H1 (cell line): ENCODE measurements at regions not wholly inside any gene's neighbourhood (a gene's known extent, or its start where the extent isn't known, plus 50 kb on each side); places are given as distances from the start of the nearest gene placed in this dataset.

Experiments
- CTCF ChIA-PET: fragments of 300-600 bp; sonication (Branson Sonifier 250); formaldehyde crosslinking; loops from one replicate; lab custom pipeline; 2021; ENCODE audit not compliant: partially characterized antibody; lab: Charles Lee
- POLR2A ChIA-PET: fragments of 300-600 bp; sonication (Branson Sonifier 250); formaldehyde crosslinking; loops from one replicate; lab custom pipeline; 2021; ENCODE audit warnings: inconsistent platforms; ENCODE audit not compliant: partially characterized antibody; lab: Charles Lee
- DNase-seq, 2 experiments: peaks; one replicate each; pipeline versions ENCODE4 v3.0.0 to v3.0.0-alpha.2; 2010 to 2022; ENCODE audit warnings: low spot score in 2 of 2, low read depth in 1 of 2, mixed read lengths in 1 of 2
- FAIRE-seq: peaks from 2 replicates; lab custom pipeline; 2011; peaks lifted over from hg19 to GRCh38; lab: Jason Lieb, UNC
- H2AFZ ChIP-seq: 2 replicates; pipeline ENCODE4 v1.8.1; 2012; ENCODE audit warnings: low read length, inconsistent platforms
- H2AK5ac ChIP-seq: 2 replicates; pipeline ENCODE4 v1.6.1; 2013; ENCODE audit warnings: low read depth, low read length
- H2BK120ac ChIP-seq: replicated peaks from 2 replicates; pipeline ENCODE3; 2013; ENCODE audit warnings: low read depth, low read length, inconsistent platforms
- H2BK12ac ChIP-seq: 2 replicates; pipeline ENCODE4 v1.6.1; 2013; ENCODE audit warnings: low read depth, low read length
- H2BK15ac ChIP-seq: 2 replicates; pipeline ENCODE4 v1.6.1; 2013; ENCODE audit warnings: low read length
- H2BK20ac ChIP-seq: 2 replicates; pipeline ENCODE4 v1.6.1; 2013; ENCODE audit warnings: low read length
- H2BK5ac ChIP-seq: 2 replicates; pipeline ENCODE4 v1.6.1; 2013; ENCODE audit warnings: low read depth, low read length
- H3K14ac ChIP-seq: 2 replicates; pipeline ENCODE4 v1.6.1; 2013; ENCODE audit warnings: inconsistent platforms; ENCODE audit not compliant: insufficient read length
- H3K18ac ChIP-seq: 2 replicates; pipeline ENCODE4 v1.6.1; 2013; ENCODE audit warnings: low read length; ENCODE audit errors: extremely low read depth
- H3K23ac ChIP-seq: 2 replicates; pipeline ENCODE4 v1.6.1; 2013; ENCODE audit warnings: inconsistent platforms; ENCODE audit not compliant: insufficient read length
- H3K23me2 ChIP-seq: 2 replicates; pipeline ENCODE4 v1.6.1; 2013; ENCODE audit warnings: low read depth, low read length
- H3K27ac ChIP-seq: 2 replicates; pipeline ENCODE4 v1.6.1; 2011; ENCODE audit warnings: low read depth, low read length, inconsistent platforms
- H3K27me3 ChIP-seq, 4 experiments: replicated peaks in 1 of 4; 1 replicate in 1 of 4; 2 replicates in 3 of 4; pipeline versions ENCODE4 v1.6.1 to v1.8.1; 2011 to 2013; ENCODE audit warnings: low read length in 3 of 4, mild to moderate bottlenecking in 3 of 4, inconsistent platforms in 2 of 4, mixed read lengths in 2 of 4, moderate library complexity in 1 of 4; ENCODE audit not compliant: control insufficient read depth in 3 of 4, insufficient read depth in 3 of 4; ENCODE audit errors: extremely low read depth in 1 of 4
- H3K36me3 ChIP-seq, 4 experiments: 2 replicates each; pipeline versions ENCODE4 v1.6.1 to v1.8.1; 2011 to 2013; ENCODE audit warnings: mild to moderate bottlenecking in 4 of 4, low read length in 3 of 4, moderate library complexity in 2 of 4, control low read depth in 1 of 4, inconsistent platforms in 1 of 4; ENCODE audit not compliant: insufficient read depth in 4 of 4, control insufficient read depth in 2 of 4
- H3K4ac ChIP-seq: replicated peaks from 2 replicates; pipeline ENCODE3; 2013; ENCODE audit warnings: low read length, low read depth, mixed read lengths, inconsistent platforms; ENCODE audit not compliant: insufficient read length
- H3K4me1 ChIP-seq, 4 experiments: replicated peaks in 1 of 4; 1 replicate in 1 of 4; 2 replicates in 3 of 4; pipeline versions ENCODE4 v1.6.1 to v1.8.1; 2011 to 2013; ENCODE audit warnings: low read length in 3 of 4, inconsistent platforms in 2 of 4, mixed read lengths in 1 of 4; ENCODE audit not compliant: insufficient read depth in 4 of 4, control insufficient read depth in 3 of 4
- H3K4me2 ChIP-seq, 2 experiments: 2 replicates each; pipeline versions ENCODE4 v1.6.1 to v1.8.1; 2011 to 2013; ENCODE audit warnings: low read depth in 2 of 2, low read length in 2 of 2, control low read depth in 1 of 2, inconsistent platforms in 1 of 2, mild to moderate bottlenecking in 1 of 2; ENCODE audit not compliant: insufficient read depth in 1 of 2
- H3K4me3 ChIP-seq, 4 experiments: fragments of 200-600, 300-600 bp in 1 of 4; sonication (generic), shearing (Covaris generic), sonication (Bioruptor Twin) in 1 of 4; 2 replicates each; pipeline versions ENCODE4 v1.5.1 to v1.8.1; 2011 to 2016; ENCODE audit warnings: low read length in 4 of 4, low read depth in 3 of 4, control low read depth in 2 of 4, inconsistent platforms in 2 of 4, mild to moderate bottlenecking in 2 of 4, mixed read lengths in 1 of 4, moderate library complexity in 1 of 4; ENCODE audit not compliant: insufficient read depth in 2 of 4; ENCODE audit errors: extremely low read depth in 1 of 4
- H3K56ac ChIP-seq: replicated peaks from 2 replicates; pipeline ENCODE3; 2013; ENCODE audit warnings: low read depth, mild to moderate bottlenecking, mixed read lengths, low read length, inconsistent platforms; ENCODE audit not compliant: insufficient read length
- H3K79me1 ChIP-seq: 2 replicates; pipeline ENCODE4 v1.6.1; 2013; ENCODE audit warnings: low read depth, low read length, control low read depth
- H3K79me2 ChIP-seq, 2 experiments: 2 replicates each; pipeline versions ENCODE4 v1.6.1 to v1.8.1; 2012 to 2013; ENCODE audit warnings: low read length in 2 of 2, mild to moderate bottlenecking in 2 of 2, inconsistent platforms in 1 of 2; ENCODE audit not compliant: insufficient read depth in 2 of 2, control insufficient read depth in 1 of 2
- H3K9ac ChIP-seq, 4 experiments: replicated peaks in 1 of 4; 1 replicate in 1 of 4; 2 replicates in 3 of 4; pipeline versions ENCODE4 v1.6.1 to v1.8.1; 2011 to 2013; ENCODE audit warnings: low read depth in 3 of 4, low read length in 3 of 4, control low read depth in 2 of 4, mild to moderate bottlenecking in 2 of 4, moderate library complexity in 2 of 4, inconsistent platforms in 1 of 4; ENCODE audit errors: extremely low read depth in 1 of 4
- H3K9me3 ChIP-seq, 2 experiments: 2 replicates each; pipeline versions ENCODE4 v1.6.1 to v1.8.1; 2012 to 2013; ENCODE audit warnings: mild to moderate bottlenecking in 2 of 2, moderate library complexity in 2 of 2, control low read depth in 1 of 2, inconsistent platforms in 1 of 2, low read depth in 1 of 2, low read length in 1 of 2, mixed read lengths in 1 of 2; ENCODE audit not compliant: insufficient read depth in 2 of 2
- H4K20me1 ChIP-seq, 2 experiments: replicated peaks in 1 of 2; 2 replicates each; pipeline versions ENCODE3 to v1.8.1; 2011 to 2013; ENCODE audit warnings: inconsistent platforms in 2 of 2, low read length in 2 of 2, mild to moderate bottlenecking in 1 of 2; ENCODE audit not compliant: insufficient read depth in 2 of 2, control insufficient read depth in 1 of 2
- H4K5ac ChIP-seq: 2 replicates; pipeline ENCODE4 v1.6.1; 2013; ENCODE audit warnings: low read length, low read depth, mixed read lengths, inconsistent platforms; ENCODE audit not compliant: insufficient read length
- H4K8ac ChIP-seq: 2 replicates; pipeline ENCODE4 v1.8.0; 2013; ENCODE audit warnings: mild to moderate bottlenecking, moderate library complexity, low read length, inconsistent platforms; ENCODE audit not compliant: insufficient read depth; ENCODE audit errors: extremely low read depth
- H4K91ac ChIP-seq: replicated peaks from 2 replicates; pipeline ENCODE3; 2013; ENCODE audit warnings: low read length, mixed read lengths, inconsistent platforms; ENCODE audit not compliant: insufficient read length
- JUND ChIP-seq: IDR thresholded peaks from 2 replicates; pipeline ENCODE4 v1.6.1; 2011; ENCODE audit warnings: mild to moderate bottlenecking, improper control_type of control experiment, low read length
- KDM4A ChIP-seq: IDR thresholded peaks from one replicate; pipeline ENCODE4 v1.7.1; 2012; ENCODE audit warnings: low read depth, mild to moderate bottlenecking, moderate library complexity, low read length, inconsistent platforms; ENCODE audit not compliant: severe bottlenecking
- MAFK ChIP-seq: IDR thresholded peaks from 2 replicates; pipeline ENCODE4 v1.6.1; 2012; ENCODE audit warnings: low read depth, mild to moderate bottlenecking, improper control_type of control experiment, low read length
- RFX5 ChIP-seq: IDR thresholded peaks from 2 replicates; pipeline ENCODE4 v1.6.1; 2011; ENCODE audit warnings: low read depth, low read length, improper control_type of control experiment, borderline replicate concordance
- SIRT6 ChIP-seq: IDR thresholded peaks from one replicate; pipeline ENCODE4 v1.7.1; 2012; ENCODE audit warnings: low read length, inconsistent platforms
- SP1 ChIP-seq: IDR thresholded peaks from 2 replicates; pipeline ENCODE4 v1.6.1; 2011; ENCODE audit warnings: low read depth, low read length
- WGBS, 2 experiments: shearing (Covaris generic) in 1 of 2; methylation state at CpG; one replicate each; pipeline versions ENCODE4 v1.1.6 to v1.1.7; 2013 to 2015; ENCODE audit warnings: low lambda C conversion rate in 2 of 2, mixed read lengths in 2 of 2, inconsistent platforms in 1 of 2, low coverage in 1 of 2, missing lambda C conversion rate in 1 of 2; ENCODE audit not compliant: insufficient replicate concordance in 2 of 2, insufficient coverage in 1 of 2, insufficient read length in 1 of 2; ENCODE audit errors: extremely low coverage in 1 of 2, missing lambda C conversion rate in 1 of 2; 5-methylcytosine and 5-hydroxymethylcytosine counted together
- TF ChIP-seq, protein P1 (sequence below), 3 experiments: IDR thresholded peaks; 1 replicate in 2 of 3; 2 replicates in 1 of 3; pipeline versions ENCODE4 v1.5.1 to v1.6.1; 2011; ENCODE audit warnings: low read length in 3 of 3, mild to moderate bottlenecking in 3 of 3, inconsistent platforms in 2 of 3, low read depth in 1 of 3, moderate library complexity in 1 of 3; ENCODE audit not compliant: insufficient read depth in 1 of 3; ENCODE audit errors: control extremely low read depth in 1 of 3
- TF ChIP-seq, protein P2 (sequence below): IDR thresholded peaks from 2 replicates; pipeline ENCODE4 v1.6.1; 2011; ENCODE audit warnings: low read length, improper control_type of control experiment
- TF ChIP-seq, protein P3 (sequence below): IDR thresholded peaks from 2 replicates; pipeline ENCODE4 v1.6.1; 2012; ENCODE audit warnings: low read length, inconsistent platforms

DNA sequence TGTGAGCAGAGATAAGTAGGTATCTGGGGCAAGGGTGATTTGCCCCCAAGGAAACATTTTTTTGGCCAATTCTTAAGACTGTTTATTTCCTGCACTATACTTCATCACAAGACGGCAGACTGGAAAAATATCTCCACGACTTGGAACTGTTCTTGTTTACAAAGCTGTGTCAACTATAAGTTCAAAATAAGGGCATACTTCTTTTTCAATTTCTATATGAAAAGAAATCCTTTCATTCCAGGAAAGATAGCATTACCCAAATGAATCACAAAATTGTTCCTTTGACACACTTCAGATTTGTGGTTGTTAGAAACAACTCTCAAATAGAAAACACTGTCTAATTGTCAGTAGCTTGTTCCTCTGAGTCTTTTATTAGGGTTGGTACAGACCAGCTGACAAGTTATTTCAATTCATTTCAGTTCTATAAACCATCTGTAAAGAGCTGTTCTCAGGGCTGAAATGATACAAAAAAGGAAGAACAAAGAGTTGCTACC, 212.9 kb upstream of the PRDM1 start:
- Histone ChIP-seq H2BK5ac (no peak overlapping the region), H2BK20ac (no peak overlapping the region), H3K23me2 (no peaks in the 10 kb centered on the region), H3K79me2 (no peaks in the 10 kb centered on the region), H4K8ac (no peak overlapping the region), H2AK5ac (no peak overlapping the region), H3K23ac (no peak overlapping the region), H3K36me3 (no peaks in the 10 kb centered on the region), H4K91ac (no peak overlapping the region), H4K5ac (no peak overlapping the region), H3K9me3 (no peaks in the 10 kb centered on the region), H3K14ac (no peak overlapping the region), H2BK12ac (no peak overlapping the region), H3K27ac (no peak overlapping the region), H2AFZ (no peak overlapping the region), H3K4me3 (no peak overlapping the region), H3K27me3 (no peaks in the 10 kb centered on the region; a peak in 1 of 7 replicates), H3K18ac (no peak overlapping the region), H3K9ac (no peak overlapping the region), H4K20me1 (no peaks in the 10 kb centered on the region), H3K4ac (no peak overlapping the region), H3K4me1 (no peaks in the 10 kb centered on the region; a peak in 1 of 7 replicates), H3K4me2 (no peak overlapping the region), H2BK15ac (no peak overlapping the region), H3K56ac (no peak overlapping the region), H2BK120ac (no peak overlapping the region), H3K79me1 (no peaks in the 10 kb centered on the region)
- ChIA-PET CTCF (interaction anchor here (0.8 to 1.2 kb wide), 2 partner anchors 17 to 176 kb away, joined by 3 read pairs; no protein-coding TSS in a partner anchor), POLR2A (no interaction called here)
- FAIRE-seq (no peak), DNase-seq (no peak)
- 77% methylated on average over 2 of the region's 2 CpGs; no CpG with 5 or more reads in 1 of the 2 experiments for WGBS, 2 experiments
- TF ChIP-seq, protein P1, sequence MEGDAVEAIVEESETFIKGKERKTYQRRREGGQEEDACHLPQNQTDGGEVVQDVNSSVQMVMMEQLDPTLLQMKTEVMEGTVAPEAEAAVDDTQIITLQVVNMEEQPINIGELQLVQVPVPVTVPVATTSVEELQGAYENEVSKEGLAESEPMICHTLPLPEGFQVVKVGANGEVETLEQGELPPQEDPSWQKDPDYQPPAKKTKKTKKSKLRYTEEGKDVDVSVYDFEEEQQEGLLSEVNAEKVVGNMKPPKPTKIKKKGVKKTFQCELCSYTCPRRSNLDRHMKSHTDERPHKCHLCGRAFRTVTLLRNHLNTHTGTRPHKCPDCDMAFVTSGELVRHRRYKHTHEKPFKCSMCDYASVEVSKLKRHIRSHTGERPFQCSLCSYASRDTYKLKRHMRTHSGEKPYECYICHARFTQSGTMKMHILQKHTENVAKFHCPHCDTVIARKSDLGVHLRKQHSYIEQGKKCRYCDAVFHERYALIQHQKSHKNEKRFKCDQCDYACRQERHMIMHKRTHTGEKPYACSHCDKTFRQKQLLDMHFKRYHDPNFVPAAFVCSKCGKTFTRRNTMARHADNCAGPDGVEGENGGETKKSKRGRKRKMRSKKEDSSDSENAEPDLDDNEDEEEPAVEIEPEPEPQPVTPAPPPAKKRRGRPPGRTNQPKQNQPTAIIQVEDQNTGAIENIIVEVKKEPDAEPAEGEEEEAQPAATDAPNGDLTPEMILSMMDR (IDR thresholded peaks at IDR 0.05; ENCODE audit: control extremely low read depth in 1 of 3, insufficient read depth in 1 of 3, low read depth in 1 of 3, low read length in 3 of 3): no peak
- TF ChIP-seq SIRT6 (no peak), MAFK (no peak), RFX5 (no peak), JUND (no peak), KDM4A (no peak), SP1 (no peak)
- TF ChIP-seq, protein P2, sequence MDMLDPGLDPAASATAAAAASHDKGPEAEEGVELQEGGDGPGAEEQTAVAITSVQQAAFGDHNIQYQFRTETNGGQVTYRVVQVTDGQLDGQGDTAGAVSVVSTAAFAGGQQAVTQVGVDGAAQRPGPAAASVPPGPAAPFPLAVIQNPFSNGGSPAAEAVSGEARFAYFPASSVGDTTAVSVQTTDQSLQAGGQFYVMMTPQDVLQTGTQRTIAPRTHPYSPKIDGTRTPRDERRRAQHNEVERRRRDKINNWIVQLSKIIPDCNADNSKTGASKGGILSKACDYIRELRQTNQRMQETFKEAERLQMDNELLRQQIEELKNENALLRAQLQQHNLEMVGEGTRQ: no peak
- TF ChIP-seq, protein P3, sequence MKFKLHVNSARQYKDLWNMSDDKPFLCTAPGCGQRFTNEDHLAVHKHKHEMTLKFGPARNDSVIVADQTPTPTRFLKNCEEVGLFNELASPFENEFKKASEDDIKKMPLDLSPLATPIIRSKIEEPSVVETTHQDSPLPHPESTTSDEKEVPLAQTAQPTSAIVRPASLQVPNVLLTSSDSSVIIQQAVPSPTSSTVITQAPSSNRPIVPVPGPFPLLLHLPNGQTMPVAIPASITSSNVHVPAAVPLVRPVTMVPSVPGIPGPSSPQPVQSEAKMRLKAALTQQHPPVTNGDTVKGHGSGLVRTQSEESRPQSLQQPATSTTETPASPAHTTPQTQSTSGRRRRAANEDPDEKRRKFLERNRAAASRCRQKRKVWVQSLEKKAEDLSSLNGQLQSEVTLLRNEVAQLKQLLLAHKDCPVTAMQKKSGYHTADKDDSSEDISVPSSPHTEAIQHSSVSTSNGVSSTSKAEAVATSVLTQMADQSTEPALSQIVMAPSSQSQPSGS: no peak
